ENCODE measurements at regions not wholly inside any gene's neighbourhood (a gene's known extent, or its start where the extent isn't known, plus 50 kb on each side); places are given as distances from the start of the nearest gene placed in this dataset.
A peak's percentile ranks its signal among the peaks of the same experiment; 100 is the strongest.

GRCh38 chr14:76948976-76949375 lies 79.5 kb downstream of the IRF2BPL start:
- no peak for DNase-seq (ENCODE audit: low read depth in 2 of 2)

GRCh38 chr14:76948213-76948947 lies 80.1 kb downstream of the IRF2BPL start:
- DNase-seq (ENCODE audit: low read depth in 2 of 2) = no peak

- no peak for DNase-seq (ENCODE audit: low read depth in 2 of 2)
Observed at GRCh38 chr14:76947838-76948184, 80.7 kb downstream of the IRF2BPL start.

GRCh38 chr14:76947078-76947837 lies 81.2 kb downstream of the IRF2BPL start:
- peak; percentile 69 to 74 for DNase-seq (ENCODE audit: low read depth in 2 of 2)

DNA sequence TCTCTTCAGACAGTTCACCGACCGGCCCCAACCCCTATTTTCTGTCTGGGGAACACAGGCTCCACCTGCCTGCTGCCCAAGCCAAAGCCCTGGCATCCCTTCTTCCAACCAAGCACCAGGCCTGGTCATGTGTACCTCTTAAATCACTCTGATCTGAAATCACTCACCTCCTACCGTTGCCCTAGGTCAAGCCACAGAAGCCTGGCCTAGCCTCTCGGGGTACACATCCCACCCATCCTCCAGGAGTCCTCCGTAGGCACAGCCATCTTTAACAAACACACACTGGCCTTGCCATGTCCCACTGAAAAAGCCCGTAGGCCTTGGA lies 81.8 kb downstream of the IRF2BPL start:
- DNase-seq (ENCODE audit: low read depth in 2 of 2) = no peak

DNA sequence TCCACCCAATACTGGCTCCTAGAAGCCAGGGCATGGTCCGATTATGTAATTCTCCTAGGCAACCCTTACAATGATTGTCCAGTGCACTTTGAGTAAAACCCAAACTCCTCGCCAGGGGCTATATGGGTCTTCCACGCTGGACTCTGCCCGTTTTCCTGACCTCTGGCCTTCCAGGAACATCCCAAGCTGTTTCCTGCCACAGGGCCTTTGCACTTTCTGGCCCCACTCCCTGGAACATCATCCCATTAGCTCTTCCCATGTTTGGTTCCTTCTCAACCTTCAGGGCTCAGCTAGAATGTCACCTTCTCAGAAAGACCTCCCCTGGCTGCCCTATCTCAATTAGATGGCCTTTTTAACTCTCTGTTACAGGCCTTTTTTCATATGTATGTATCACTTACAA lies 85.4 kb downstream of the IRF2BPL start:
- DNase-seq (ENCODE audit: low read depth in 2 of 2) = no peak

DNA sequence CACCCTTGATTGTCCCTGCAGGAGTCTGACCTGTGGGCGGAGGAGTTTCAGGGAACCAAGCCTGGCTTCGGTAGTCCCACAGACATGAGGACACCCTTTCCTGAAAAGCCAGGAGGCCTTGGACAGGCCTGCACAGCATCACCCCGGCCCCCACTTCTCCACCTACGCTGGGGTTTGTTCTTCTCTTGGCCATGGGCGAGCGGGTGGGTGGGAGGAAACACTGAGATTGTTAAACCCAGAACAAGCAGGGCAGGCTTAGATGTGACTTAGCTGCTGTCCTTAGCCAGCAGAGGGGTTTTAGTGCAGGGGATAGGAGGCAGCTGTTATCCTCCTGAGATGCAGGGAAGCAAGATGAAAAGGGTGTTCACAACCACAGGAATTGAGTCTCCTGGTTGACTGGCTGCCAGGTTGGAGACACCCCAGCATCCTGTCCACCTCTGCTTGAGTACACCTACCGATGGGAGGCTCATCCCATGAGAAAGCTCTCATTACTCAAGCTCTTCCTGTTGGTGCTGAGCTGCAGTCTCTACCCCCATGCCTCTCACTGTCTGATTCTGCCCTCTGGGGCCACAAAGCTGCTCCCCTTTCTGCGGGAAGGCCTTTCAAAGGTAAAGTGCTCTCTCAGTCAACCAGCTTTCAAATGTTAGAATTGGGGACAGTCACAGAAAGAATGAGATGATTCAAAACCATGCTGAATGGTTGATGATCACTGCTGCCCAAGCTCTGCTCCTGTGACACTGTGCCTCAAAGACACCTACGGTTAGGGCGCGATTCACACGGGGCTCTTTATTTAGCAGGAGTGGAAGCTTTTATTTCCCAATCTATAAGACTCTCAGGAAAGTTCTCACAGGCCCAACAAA lies 86.3 kb downstream of the IRF2BPL start:
- no peak for DNase-seq (ENCODE audit: low read depth in 2 of 2)

- no peak for DNase-seq (ENCODE audit: low read depth in 2 of 2)
Observed at GRCh38 chr14:76941544-76941943, 87.0 kb downstream of the IRF2BPL start.

- no peak for DNase-seq (ENCODE audit: low read depth in 2 of 2)
Observed at GRCh38 chr14:76940021-76940760, 88.3 kb downstream of the IRF2BPL start.

GRCh38 chr14:76939015-76939742 lies 89.3 kb downstream of the IRF2BPL start:
- no peak for DNase-seq (ENCODE audit: low read depth in 2 of 2)

- DNase-seq (ENCODE audit: low read depth in 2 of 2) = no peak
Observed at GRCh38 chr14:76938092-76938500, 90.4 kb downstream of the IRF2BPL start.

GRCh38 chr14:76937181-76938091 lies 91.1 kb downstream of the IRF2BPL start:
- DNase-seq (ENCODE audit: low read depth in 2 of 2) = no peak

GRCh38 chr14:76936483-76936882 lies 92.0 kb downstream of the IRF2BPL start:
- DNase-seq (ENCODE audit: low read depth in 2 of 2) = no peak

GRCh38 chr14:76933515-76933914 lies 95.0 kb downstream of the IRF2BPL start:
- no peak for DNase-seq (ENCODE audit: low read depth in 2 of 2)

DNA sequence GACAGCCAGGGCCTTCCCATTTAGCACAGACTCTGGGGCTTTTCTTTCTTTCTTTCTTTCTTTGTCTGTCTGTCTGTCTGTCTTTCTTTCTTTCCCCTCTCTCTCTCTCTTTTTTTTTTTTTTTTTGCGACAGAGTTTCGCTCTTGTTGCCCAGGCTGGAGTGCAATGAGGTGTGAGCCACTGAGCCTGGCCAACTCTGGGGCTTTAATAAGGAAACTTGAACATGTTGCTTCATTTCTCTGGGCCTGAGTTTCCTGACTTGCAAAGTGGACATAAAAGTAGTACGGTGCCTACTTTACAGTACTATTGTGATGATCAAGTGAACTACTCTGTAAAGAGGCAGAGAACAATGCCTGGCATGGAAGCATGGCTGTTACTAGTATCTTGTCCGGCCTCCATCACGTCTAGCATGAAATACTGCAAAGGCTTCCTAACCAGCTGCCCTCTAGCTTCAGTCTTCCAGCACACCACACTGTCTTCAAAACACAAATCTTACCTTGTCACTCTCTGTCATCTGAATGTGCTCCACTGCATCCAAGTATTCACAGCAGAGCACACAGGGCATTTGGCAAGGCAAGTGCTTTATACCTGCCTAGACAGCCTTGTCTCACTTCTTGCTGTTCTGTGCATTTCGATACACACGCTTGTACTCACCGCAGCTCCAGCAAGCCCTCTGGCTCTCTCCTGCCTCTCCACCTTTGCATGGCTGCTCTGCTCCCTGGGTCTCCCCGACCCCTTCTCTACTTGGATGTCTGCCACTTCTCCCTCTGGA lies 96.7 kb downstream of the IRF2BPL start:
- no peak for DNase-seq (ENCODE audit: low read depth in 2 of 2)

- no peak for DNase-seq (ENCODE audit: low read depth in 2 of 2)
Observed at GRCh38 chr14:76930549-76930948, 98.0 kb downstream of the IRF2BPL start.

DNA sequence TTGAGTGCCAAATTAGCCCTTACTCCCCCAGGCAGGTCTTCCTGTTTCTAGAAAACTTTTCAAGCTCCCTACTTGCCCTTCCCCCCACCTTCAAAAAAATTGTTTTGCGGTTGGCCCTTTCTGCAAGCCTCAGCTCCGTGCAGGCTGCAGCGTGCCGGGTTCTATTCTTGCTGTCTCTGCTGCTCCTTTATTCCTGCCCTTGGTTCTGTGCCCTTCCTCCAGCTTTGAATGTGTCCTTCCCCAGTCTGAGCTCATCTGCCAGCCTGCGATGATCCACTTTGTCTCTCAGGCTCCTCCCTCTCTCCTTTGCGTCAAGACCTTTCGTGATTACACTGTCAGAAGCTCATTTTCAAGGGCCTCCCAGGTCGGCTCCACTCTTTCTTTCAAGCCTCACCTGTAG lies 98.6 kb downstream of the IRF2BPL start:
- no peak for DNase-seq (ENCODE audit: low read depth in 2 of 2)

- DNase-seq (ENCODE audit: low read depth in 2 of 2) = no peak
Observed at GRCh38 chr14:76927971-76928700, 100.4 kb downstream of the IRF2BPL start.

Data from stimulated activated CD8-positive, alpha-beta memory T cell treated with anti-CD3 and anti-CD28 coated beads, Interleukin-2, amount 100 ng/mL, for 48 hours (primary cell).